RWPE2 (cell line): ENCODE measurements at regions not wholly inside any gene's neighbourhood (a gene's known extent, or its start where the extent isn't known, plus 50 kb on each side); places are given as distances from the start of the nearest gene placed in this dataset.

Experiments used
- ATAC-seq: fragments of 200-7000 bp; cut with Tn5 transposase; 3 replicates; pipeline ENCODE4 v1.9.1; 2021; ENCODE audit warnings: low read depth
- DNase-seq: peaks from one replicate; pipeline ENCODE4 v3.0.0-alpha.2; 2020; ENCODE audit warnings: low spot score
- H3K27ac ChIP-seq: fragments of 450-650 bp; 2 replicates; pipeline ENCODE4 v1.5.1; 2017; ENCODE audit warnings: mild to moderate bottlenecking; ENCODE audit not compliant: poor library complexity, severe bottlenecking
- H3K27me3 ChIP-seq: fragments of 250-450 bp; sonication (Bioruptor Pico); 2 replicates; pipeline ENCODE4 v1.5.1; 2021; ENCODE audit warnings: mild to moderate bottlenecking, moderate library complexity; ENCODE audit not compliant: insufficient read depth, poor library complexity, severe bottlenecking
- H3K36me3 ChIP-seq: fragments of 250-450 bp; sonication (Bioruptor Pico); 2 replicates; pipeline ENCODE4 v1.5.1; 2020; ENCODE audit warnings: low read depth, mild to moderate bottlenecking, moderate library complexity
- H3K4me1 ChIP-seq: fragments of 250-450 bp; sonication (Bioruptor Pico); 2 replicates; pipeline ENCODE4 v1.5.1; 2021; ENCODE audit warnings: mild to moderate bottlenecking, moderate library complexity; ENCODE audit not compliant: insufficient read depth, poor library complexity, severe bottlenecking
- H3K4me3 ChIP-seq: fragments of 250-450 bp; sonication (Bioruptor Pico); 2 replicates; pipeline ENCODE4 v1.5.1; 2021; ENCODE audit warnings: mild to moderate bottlenecking, moderate library complexity; ENCODE audit not compliant: severe bottlenecking
- H3K9me3 ChIP-seq: fragments of 250-450 bp; sonication (Bioruptor Pico); 2 replicates; pipeline ENCODE4 v1.5.1; 2021; ENCODE audit warnings: mild to moderate bottlenecking, moderate library complexity; ENCODE audit not compliant: severe bottlenecking
- TF ChIP-seq, protein P1 (sequence below): fragments of 450-650 bp; IDR thresholded peaks from one replicate; pipeline ENCODE4 v1.5.1; 2017; ENCODE audit warnings: mild to moderate bottlenecking, moderate library complexity; ENCODE audit not compliant: poor library complexity, severe bottlenecking

DNA sequence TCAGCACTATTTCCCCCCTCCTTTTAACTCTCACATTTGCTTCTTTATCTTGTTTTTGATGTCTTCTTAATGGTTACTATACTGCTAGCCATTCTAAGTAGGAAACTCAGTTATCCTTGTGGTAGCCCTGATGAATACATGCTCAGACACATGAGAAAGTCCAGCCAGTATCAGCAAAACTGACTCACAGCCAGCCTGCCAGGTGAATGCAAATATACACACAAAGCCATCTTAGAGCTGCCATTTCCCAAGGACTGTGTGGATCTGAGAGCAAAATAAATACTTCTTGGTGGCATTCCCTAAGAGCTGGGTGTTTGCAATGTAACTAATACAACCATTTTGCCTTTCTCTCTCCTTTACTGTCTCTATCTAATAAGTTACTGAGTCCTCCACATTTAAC lies 455.2 kb downstream of the CCER1 start:
- H3K4me1 ChIP-seq = no peaks in the 10 kb centered on the region
- H3K9me3 ChIP-seq = no peaks in the 10 kb centered on the region
- no peaks in the 10 kb centered on the region for H3K36me3 ChIP-seq
- TF ChIP-seq, protein P1, sequence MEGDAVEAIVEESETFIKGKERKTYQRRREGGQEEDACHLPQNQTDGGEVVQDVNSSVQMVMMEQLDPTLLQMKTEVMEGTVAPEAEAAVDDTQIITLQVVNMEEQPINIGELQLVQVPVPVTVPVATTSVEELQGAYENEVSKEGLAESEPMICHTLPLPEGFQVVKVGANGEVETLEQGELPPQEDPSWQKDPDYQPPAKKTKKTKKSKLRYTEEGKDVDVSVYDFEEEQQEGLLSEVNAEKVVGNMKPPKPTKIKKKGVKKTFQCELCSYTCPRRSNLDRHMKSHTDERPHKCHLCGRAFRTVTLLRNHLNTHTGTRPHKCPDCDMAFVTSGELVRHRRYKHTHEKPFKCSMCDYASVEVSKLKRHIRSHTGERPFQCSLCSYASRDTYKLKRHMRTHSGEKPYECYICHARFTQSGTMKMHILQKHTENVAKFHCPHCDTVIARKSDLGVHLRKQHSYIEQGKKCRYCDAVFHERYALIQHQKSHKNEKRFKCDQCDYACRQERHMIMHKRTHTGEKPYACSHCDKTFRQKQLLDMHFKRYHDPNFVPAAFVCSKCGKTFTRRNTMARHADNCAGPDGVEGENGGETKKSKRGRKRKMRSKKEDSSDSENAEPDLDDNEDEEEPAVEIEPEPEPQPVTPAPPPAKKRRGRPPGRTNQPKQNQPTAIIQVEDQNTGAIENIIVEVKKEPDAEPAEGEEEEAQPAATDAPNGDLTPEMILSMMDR = no peak
- no peak overlapping the region for H3K27ac ChIP-seq
- H3K4me3 ChIP-seq = no peak overlapping the region
- no peaks in the 10 kb centered on the region for H3K27me3 ChIP-seq
- no peak for DNase-seq
- ATAC-seq = no peak

DNA sequence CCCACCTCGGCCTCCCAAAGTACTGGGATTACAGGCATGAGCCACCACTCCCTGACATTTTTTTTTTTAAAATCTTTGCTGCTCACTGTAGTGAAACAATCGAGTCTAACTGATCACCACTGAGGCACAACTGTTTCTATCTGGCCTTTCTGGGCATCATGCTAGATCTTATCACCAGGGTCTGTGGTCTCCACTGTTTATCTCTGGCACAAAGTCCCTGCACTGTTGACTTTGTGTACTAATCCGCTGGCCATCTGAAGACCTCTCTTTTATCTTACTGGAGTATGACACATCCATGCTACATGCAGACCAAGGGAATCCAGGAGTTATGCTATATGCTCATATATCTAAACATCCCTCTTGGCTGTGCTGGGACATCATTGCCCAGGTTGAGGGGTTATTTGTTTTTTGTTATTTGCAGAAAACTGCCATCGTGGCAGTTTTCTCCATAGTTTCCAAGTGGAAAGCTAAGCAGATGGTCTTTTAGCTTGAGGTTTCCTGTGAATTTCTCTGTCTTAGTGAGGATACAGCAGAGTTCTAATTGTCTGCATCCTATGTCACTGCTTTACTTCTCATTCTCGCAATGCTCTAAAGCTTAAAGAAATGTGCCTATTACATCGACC lies 456.9 kb downstream of the CCER1 start:
- no peak overlapping the region for H3K27ac ChIP-seq
- ATAC-seq (no peak), DNase-seq (no peak)

DNA sequence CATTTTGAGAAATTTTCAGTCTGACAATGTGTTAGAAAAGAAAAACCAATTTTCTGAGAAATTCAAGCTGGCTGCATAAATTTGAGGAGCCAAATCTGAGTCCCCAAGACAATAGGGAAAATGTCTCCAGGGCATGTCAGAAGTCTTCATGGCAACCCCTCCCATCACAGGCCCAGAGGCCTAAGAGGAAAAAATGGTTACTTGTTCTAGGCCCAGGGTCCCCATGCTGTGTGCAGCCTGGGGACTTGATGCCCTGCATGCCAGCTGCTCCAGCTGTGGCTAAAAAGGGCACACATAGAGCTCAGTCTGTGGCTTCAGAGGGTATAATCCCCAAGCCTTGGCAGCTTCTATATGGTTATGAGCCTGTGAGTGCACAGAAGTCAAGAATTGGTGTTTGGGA lies 464.6 kb downstream of the CCER1 start:
- H3K27me3 ChIP-seq = no peaks in the 10 kb centered on the region
- no peaks in the 10 kb centered on the region for H3K36me3 ChIP-seq
- no peak overlapping the region for H3K27ac ChIP-seq
- DNase-seq (no peak), ATAC-seq (no peak)
- peaks cover 2% of the 10 kb centered on the region for H3K9me3 ChIP-seq
- TF ChIP-seq, protein P1 = no peak
- no peak overlapping the region for H3K4me3 ChIP-seq
- no peaks in the 10 kb centered on the region for H3K4me1 ChIP-seq

More for the DNA sequence above, 456.9 kb downstream of the CCER1 start:
- Histone ChIP-seq H3K4me1 (no peaks in the 10 kb centered on the region), H3K27me3 (no peaks in the 10 kb centered on the region), H3K9me3 (no peaks in the 10 kb centered on the region), H3K36me3 (no peaks in the 10 kb centered on the region), H3K4me3 (no peak overlapping the region)
- TF ChIP-seq, protein P1 = no peak

DNA sequence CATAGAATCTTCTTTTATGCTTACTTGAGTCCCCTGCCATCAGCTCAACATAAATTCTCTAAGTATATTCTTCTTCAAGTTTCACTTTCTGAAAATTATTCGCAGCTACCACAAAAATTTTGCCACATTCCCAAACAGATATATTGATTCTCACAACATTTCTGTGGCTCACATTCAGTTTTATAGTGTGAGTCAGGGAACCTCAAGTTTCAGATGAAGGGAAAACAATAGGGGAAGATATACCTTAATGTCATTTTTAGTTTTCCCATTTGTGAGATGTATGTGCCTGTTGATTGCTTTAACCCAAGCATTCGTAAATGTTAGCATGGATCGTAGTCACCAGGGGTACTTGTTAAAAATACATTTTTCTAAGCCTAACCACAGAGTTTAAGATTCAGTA lies 465.8 kb downstream of the CCER1 start:
- TF ChIP-seq, protein P1 = no peak
- no peaks in the 10 kb centered on the region for H3K4me1 ChIP-seq
- H3K9me3 ChIP-seq = peaks cover 2% of the 10 kb centered on the region
- DNase-seq = no peak
- H3K36me3 ChIP-seq = no peaks in the 10 kb centered on the region
- H3K4me3 ChIP-seq = no peak overlapping the region
- no peak for ATAC-seq
- H3K27ac ChIP-seq = no peak overlapping the region
- no peaks in the 10 kb centered on the region for H3K27me3 ChIP-seq

DNA sequence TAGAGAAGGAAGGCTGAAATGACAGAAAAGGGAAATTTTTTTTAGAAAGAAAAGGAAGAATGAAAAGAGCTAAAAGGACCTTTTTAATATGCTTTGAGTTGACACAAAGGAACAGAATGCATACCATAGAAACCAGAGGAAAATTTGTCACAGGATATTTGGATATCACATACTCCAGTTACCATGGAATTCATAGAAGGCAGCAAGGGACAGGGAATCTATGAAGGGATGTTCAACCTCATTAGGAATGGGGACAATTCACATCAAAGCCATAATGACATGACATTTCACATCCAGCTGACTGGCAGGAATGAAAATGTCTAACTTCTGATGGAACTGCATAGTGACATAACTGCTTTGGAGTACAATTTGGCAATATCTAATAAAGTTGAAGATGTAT lies 469.4 kb downstream of the CCER1 start:
- no peak for DNase-seq
- TF ChIP-seq, protein P1 = no peak
- H3K27ac ChIP-seq = no peak overlapping the region
- no peaks in the 10 kb centered on the region for H3K27me3 ChIP-seq
- no peak for ATAC-seq
- no peaks in the 10 kb centered on the region for H3K9me3 ChIP-seq
- H3K4me1 ChIP-seq = no peaks in the 10 kb centered on the region
- no peaks in the 10 kb centered on the region for H3K36me3 ChIP-seq
- H3K4me3 ChIP-seq = no peak overlapping the region
